MM.1S (cell line): ENCODE measurements at regions not wholly inside any gene's neighbourhood (a gene's known extent, or its start where the extent isn't known, plus 50 kb on each side); places are given as distances from the start of the nearest gene placed in this dataset.

Source experiments
- DNase-seq: peaks from one replicate; pipeline ENCODE4 v3.0.0-alpha.2; 2015
- H2AFZ ChIP-seq: fragments of 300-600 bp; sonication (generic); 2 replicates; pipeline ENCODE4 v1.6.0; 2016; ENCODE audit warnings: antibody characterized with exemption, low read length
- H3F3A ChIP-seq: fragments of 300-600 bp; sonication (generic); 2 replicates; pipeline ENCODE4 v1.6.1; 2016; ENCODE audit warnings: mild to moderate bottlenecking, antibody characterized with exemption, low read length, moderate library complexity, mixed read lengths; ENCODE audit not compliant: insufficient read depth
- H3K27ac ChIP-seq: fragments of 300-600 bp; sonication (generic); 2 replicates; pipeline ENCODE4 v1.5.1; 2016; ENCODE audit warnings: mild to moderate bottlenecking, low read length
- H3K27me3 ChIP-seq: fragments of 300-600 bp; sonication (generic); replicated peaks from 2 replicates; pipeline ENCODE4 v1.6.0; 2016; ENCODE audit warnings: low read length; ENCODE audit not compliant: insufficient read depth
- H3K36me3 ChIP-seq: fragments of 300-600 bp; sonication (generic); replicated peaks from 2 replicates; pipeline ENCODE4 v1.6.1; 2016; ENCODE audit warnings: mild to moderate bottlenecking, low read length, mixed read lengths; ENCODE audit not compliant: insufficient read depth
- H3K4me1 ChIP-seq: fragments of 300-600 bp; sonication (generic); 2 replicates; pipeline ENCODE4 v1.6.1; 2016; ENCODE audit warnings: low read length, mixed read lengths
- H3K4me2 ChIP-seq: fragments of 300-600 bp; sonication (generic); 2 replicates; pipeline ENCODE4 v1.6.0; 2016; ENCODE audit warnings: low read depth, low read length
- H3K4me3 ChIP-seq: fragments of 300-600 bp; sonication (generic); 2 replicates; pipeline ENCODE4 v1.5.1; 2016; ENCODE audit warnings: low read length, mixed read lengths
- H3K79me2 ChIP-seq: fragments of 300-600 bp; sonication (generic); 2 replicates; pipeline ENCODE4 v1.6.1; 2016; ENCODE audit warnings: mixed run types, low read length, mixed read lengths
- H3K9ac ChIP-seq: fragments of 300-600 bp; sonication (generic); 2 replicates; pipeline ENCODE4 v1.6.1; 2016; ENCODE audit warnings: low read length, mixed read lengths
- H3K9me2 ChIP-seq: fragments of 300-600 bp; sonication (generic); replicated peaks from 2 replicates; pipeline ENCODE4 v1.6.1; 2016; ENCODE audit warnings: mild to moderate bottlenecking, low read length, mixed read lengths; ENCODE audit not compliant: insufficient read depth
- H3K9me3 ChIP-seq: fragments of 300-600 bp; sonication (generic); replicated peaks from 2 replicates; pipeline ENCODE4 v1.6.1; 2016; ENCODE audit warnings: mild to moderate bottlenecking, low read length, mixed read lengths; ENCODE audit not compliant: insufficient read depth
- H4K20me1 ChIP-seq: fragments of 300-600 bp; sonication (generic); 2 replicates; pipeline ENCODE4 v1.6.1; 2016; ENCODE audit warnings: mild to moderate bottlenecking, low read length, moderate library complexity, mixed read lengths; ENCODE audit not compliant: insufficient read depth
- CTCF ChIP-seq: fragments of 300-600 bp; sonication (generic); IDR thresholded peaks from 2 replicates; pipeline ENCODE4 v1.5.1; 2016; ENCODE audit warnings: antibody characterized with exemption, low read length, mixed read lengths
- EZH2 ChIP-seq: fragments of 300-600 bp; sonication (generic); optimal IDR thresholded peaks from 2 replicates; pipeline ENCODE3; 2017; ENCODE audit warnings: low read depth, mild to moderate bottlenecking, antibody characterized with exemption, low read length, mixed read lengths
- EZH2phosphoT487 ChIP-seq: fragments of 300-600 bp; sonication (generic); IDR thresholded peaks from 2 replicates; pipeline ENCODE4 v1.6.1; 2018; ENCODE audit warnings: antibody characterized with exemption, low read length

GRCh38 chr5:19208397-19208796 is 779.6 kb downstream of the CDH18 start:
- no peak for DNase-seq
- no peak overlapping the region for H2AFZ ChIP-seq
- no peak overlapping the region for H3K9ac ChIP-seq

GRCh38 chr5:19210886-19211285 is 777.1 kb downstream of the CDH18 start:
- Histone ChIP-seq H3K9me2 (no peaks in the 10 kb centered on the region), H3K9ac (no peak overlapping the region), H3K9me3 (no peaks in the 10 kb centered on the region), H3F3A (no peaks in the 10 kb centered on the region), H3K79me2 (no peaks in the 10 kb centered on the region), H4K20me1 (no peaks in the 10 kb centered on the region), H3K4me3 (no peak overlapping the region), H3K4me2 (no peak overlapping the region), H3K4me1 (no peaks in the 10 kb centered on the region), H3K36me3 (no peaks in the 10 kb centered on the region), H3K27me3 (no peaks in the 10 kb centered on the region), H3K27ac (no peak overlapping the region), H2AFZ (no peak overlapping the region)
- no peak for DNase-seq
- TF ChIP-seq EZH2 (no peak), CTCF (no peak), EZH2phosphoT487 (no peak)

More at GRCh38 chr5:19208397-19208796, 779.6 kb downstream of the CDH18 start:
- H3K27me3 ChIP-seq: no peaks in the 10 kb centered on the region
- H3K4me3 ChIP-seq: no peak overlapping the region
- TF ChIP-seq EZH2phosphoT487 (no peak), CTCF (no peak), EZH2 (no peak)
- no peak overlapping the region for H3K27ac ChIP-seq
- H3K9me2 ChIP-seq: no peaks in the 10 kb centered on the region
- no peaks in the 10 kb centered on the region for H4K20me1 ChIP-seq
- no peaks in the 10 kb centered on the region for H3K4me1 ChIP-seq
- H3K4me2 ChIP-seq: no peak overlapping the region
- H3K79me2 ChIP-seq: no peaks in the 10 kb centered on the region
- H3K36me3 ChIP-seq: no peaks in the 10 kb centered on the region
- no peaks in the 10 kb centered on the region for H3F3A ChIP-seq
- no peaks in the 10 kb centered on the region for H3K9me3 ChIP-seq

- H3K9ac ChIP-seq: no peak overlapping the region
- H2AFZ ChIP-seq: no peak overlapping the region
- H3K4me2 ChIP-seq: no peak overlapping the region
- no peaks in the 10 kb centered on the region for H3K9me3 ChIP-seq
- no peak overlapping the region for H3K27ac ChIP-seq
- H3F3A ChIP-seq: no peaks in the 10 kb centered on the region
- TF ChIP-seq EZH2 (no peak), EZH2phosphoT487 (no peak), CTCF (no peak)
- no peaks in the 10 kb centered on the region for H4K20me1 ChIP-seq
- no peaks in the 10 kb centered on the region for H3K9me2 ChIP-seq
- H3K27me3 ChIP-seq: no peaks in the 10 kb centered on the region
- DNase-seq: no peak
- no peaks in the 10 kb centered on the region for H3K79me2 ChIP-seq
- no peaks in the 10 kb centered on the region for H3K4me1 ChIP-seq
- H3K4me3 ChIP-seq: no peak overlapping the region
- H3K36me3 ChIP-seq: no peaks in the 10 kb centered on the region
These were observed 758.7 kb downstream of the CDH18 start for GRCh38 chr5:19229179-19229835.
